Panc1 (cell line): ENCODE measurements at regions not wholly inside any gene's neighbourhood (a gene's known extent, or its start where the extent isn't known, plus 50 kb on each side); places are given as distances from the start of the nearest gene placed in this dataset.

Source experiments
- ATAC-seq: fragments of 200-7000 bp; cut with Tn5 transposase; 2 replicates; pipeline ENCODE4 v1.9.1; 2020; ENCODE audit warnings: mild to moderate bottlenecking, moderate library complexity
- BruUV-seq: library from RNA; stranded (reverse); fragments of 400-500 nt; replicated peaks from 2 replicates; lab custom pipeline; 2021; lab: Mats Ljungman, UMichigan
- CTCF ChIA-PET: fragments of 300-600 bp; sonication (Branson Sonifier 250); formaldehyde crosslinking; loops from one replicate; lab custom pipeline; 2022; ENCODE audit warnings: antibody characterized with exemption; lab: Charles Lee
- POLR2A ChIA-PET: fragments of 300-600 bp; sonication (Branson Sonifier 250); formaldehyde crosslinking; loops from one replicate; lab custom pipeline; 2022; ENCODE audit warnings: antibody characterized with exemption; lab: Charles Lee
- DNase-seq: peaks from one replicate; pipeline ENCODE4 v3.0.0-alpha.2; 2010; ENCODE audit warnings: low read depth, low spot score
- H3K27ac ChIP-seq: 2 replicates; pipeline ENCODE4 v1.5.1; 2011; ENCODE audit warnings: mild to moderate bottlenecking, low read length, inconsistent platforms
- H3K27me3 ChIP-seq: fragments of 200-500 bp; sonication (Bioruptor generic); 2 replicates; pipeline ENCODE4 v1.6.0; 2014; ENCODE audit warnings: low read length, inconsistent platforms; ENCODE audit not compliant: control insufficient read depth, insufficient read depth
- H3K36me3 ChIP-seq: fragments of 200-500 bp; sonication (Bioruptor generic); 2 replicates; pipeline ENCODE4 v1.5.1; 2014; ENCODE audit warnings: inconsistent platforms, mild to moderate bottlenecking, low read length, moderate library complexity; ENCODE audit not compliant: control insufficient read depth, insufficient read depth
- H3K4me1 ChIP-seq: 2 replicates; pipeline ENCODE4 v1.5.1; 2011; ENCODE audit warnings: inconsistent platforms, mild to moderate bottlenecking, low read length, moderate library complexity; ENCODE audit not compliant: control insufficient read depth, insufficient read depth
- H3K4me3 ChIP-seq, 2 experiments: 2 replicates each; pipeline ENCODE4 v1.5.1; 2011 to 2012; ENCODE audit warnings: low read depth in 2 of 2, low read length in 2 of 2, mild to moderate bottlenecking in 2 of 2, inconsistent platforms in 1 of 2, moderate library complexity in 1 of 2
- H3K9me3 ChIP-seq: fragments of 200-500 bp; sonication (Bioruptor generic); 2 replicates; pipeline ENCODE4 v1.5.1; 2014; ENCODE audit warnings: low read depth, mild to moderate bottlenecking, inconsistent platforms, low read length, moderate library complexity; ENCODE audit not compliant: control insufficient read depth, insufficient read depth
- POLR2AphosphoS5 ChIP-seq: IDR thresholded peaks from 2 replicates; pipeline ENCODE4 v1.6.1; 2012; ENCODE audit warnings: mild to moderate bottlenecking, low read depth, low read length, moderate library complexity
- SIN3A ChIP-seq: IDR thresholded peaks from 2 replicates; pipeline ENCODE4 v1.6.1; 2012; ENCODE audit warnings: low read depth, mild to moderate bottlenecking, low read length, moderate library complexity, borderline replicate concordance; ENCODE audit not compliant: insufficient read depth
- TCF7L2 ChIP-seq: IDR thresholded peaks from 2 replicates; pipeline ENCODE4 v1.6.1; 2011; ENCODE audit warnings: mild to moderate bottlenecking, low read depth, low read length, inconsistent platforms
- in situ Hi-C: cut with HindIII; loops from 2 replicates; pipeline ENCODE4 v1.10.0; 2016; ENCODE audit warnings: low sequenced_read_pairs, low pct_unique_long_range_greater_than_20kb
- intact Hi-C: fragments of 100-400 bp; cut with micrococcal nuclease; formaldehyde crosslinking; loops from one replicate; pipeline ENCODE4 v1.10.0; 2022; ENCODE audit not compliant: unreplicated experiment
- TF ChIP-seq, protein P1 (sequence below): fragments of 450-650 bp; IDR thresholded peaks from 2 replicates; pipeline ENCODE4 v1.5.1; 2017; ENCODE audit warnings: mild to moderate bottlenecking
- TF ChIP-seq, protein P2 (sequence below), 2 experiments: IDR thresholded peaks; 2 replicates each; pipeline ENCODE4 v1.6.1; 2011 to 2012; ENCODE audit warnings: low read depth in 2 of 2, control low read depth in 1 of 2, low read length in 1 of 2, mild to moderate bottlenecking in 1 of 2, moderate library complexity in 1 of 2; ENCODE audit not compliant: insufficient read depth in 1 of 2

DNA sequence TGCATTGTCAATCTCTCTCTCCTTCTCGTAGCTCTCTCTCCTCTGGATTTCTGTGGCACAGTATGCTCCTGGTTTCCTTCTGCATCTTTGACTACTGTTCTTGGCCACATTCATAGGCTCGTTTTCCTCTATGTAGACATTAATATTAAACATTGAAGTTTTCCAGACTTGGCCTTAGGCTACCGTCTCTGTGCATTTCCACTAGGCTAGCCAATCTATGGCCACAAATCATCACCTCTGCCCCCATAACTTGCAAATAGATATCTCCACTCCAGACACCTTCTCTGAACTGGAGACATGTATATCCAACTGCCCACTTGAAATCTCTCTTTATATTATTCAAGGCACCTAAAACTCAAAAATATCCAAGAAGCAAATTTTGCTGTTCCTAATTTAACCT lies 768.5 kb downstream of the TSN start:
- Histone ChIP-seq H3K27ac (no peak overlapping the region), H3K9me3 (no peaks in the 10 kb centered on the region), H3K27me3 (no peaks in the 10 kb centered on the region), H3K4me1 (no peaks in the 10 kb centered on the region), H3K4me3 (no peak overlapping the region), H3K36me3 (no peaks in the 10 kb centered on the region)
- in situ Hi-C loops = no loop called here
- POLR2A ChIA-PET = no interaction called here
- CTCF ChIA-PET = no interaction called here
- ATAC-seq (no peak), DNase-seq (no peak)
- intact Hi-C loops = no loop called here
- TF ChIP-seq TCF7L2 = no peak
- BruUV-seq = no TSS peak

DNA sequence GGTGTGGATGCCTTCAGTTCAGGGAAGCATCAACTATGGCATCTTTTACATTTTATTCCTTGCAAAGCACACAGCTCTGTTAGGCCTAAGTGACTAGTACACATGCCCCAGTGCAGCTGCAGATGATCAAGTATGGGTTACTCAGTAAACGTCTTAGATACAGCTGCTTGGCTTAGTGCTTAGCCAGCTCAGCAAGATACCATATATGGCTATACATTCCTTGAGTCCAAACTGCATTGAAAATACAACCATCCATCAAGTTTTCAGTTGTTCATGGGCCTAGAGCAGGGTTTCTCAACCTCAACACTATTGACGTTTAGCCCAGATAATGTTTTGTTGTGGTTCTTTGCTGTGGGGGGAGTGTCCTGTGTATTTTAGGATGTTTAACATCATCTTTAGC lies 769.9 kb downstream of the TSN start:
- Histone ChIP-seq H3K4me1 (no peaks in the 10 kb centered on the region), H3K9me3 (no peaks in the 10 kb centered on the region), H3K4me3 (no peak overlapping the region), H3K27me3 (no peaks in the 10 kb centered on the region), H3K36me3 (no peaks in the 10 kb centered on the region), H3K27ac (no peak overlapping the region)
- BruUV-seq = no TSS peak
- intact Hi-C loops = no loop called here
- ChIA-PET CTCF (no interaction called here), POLR2A (no interaction called here)
- TF ChIP-seq TCF7L2 = no peak
- TF ChIP-seq, protein P1, sequence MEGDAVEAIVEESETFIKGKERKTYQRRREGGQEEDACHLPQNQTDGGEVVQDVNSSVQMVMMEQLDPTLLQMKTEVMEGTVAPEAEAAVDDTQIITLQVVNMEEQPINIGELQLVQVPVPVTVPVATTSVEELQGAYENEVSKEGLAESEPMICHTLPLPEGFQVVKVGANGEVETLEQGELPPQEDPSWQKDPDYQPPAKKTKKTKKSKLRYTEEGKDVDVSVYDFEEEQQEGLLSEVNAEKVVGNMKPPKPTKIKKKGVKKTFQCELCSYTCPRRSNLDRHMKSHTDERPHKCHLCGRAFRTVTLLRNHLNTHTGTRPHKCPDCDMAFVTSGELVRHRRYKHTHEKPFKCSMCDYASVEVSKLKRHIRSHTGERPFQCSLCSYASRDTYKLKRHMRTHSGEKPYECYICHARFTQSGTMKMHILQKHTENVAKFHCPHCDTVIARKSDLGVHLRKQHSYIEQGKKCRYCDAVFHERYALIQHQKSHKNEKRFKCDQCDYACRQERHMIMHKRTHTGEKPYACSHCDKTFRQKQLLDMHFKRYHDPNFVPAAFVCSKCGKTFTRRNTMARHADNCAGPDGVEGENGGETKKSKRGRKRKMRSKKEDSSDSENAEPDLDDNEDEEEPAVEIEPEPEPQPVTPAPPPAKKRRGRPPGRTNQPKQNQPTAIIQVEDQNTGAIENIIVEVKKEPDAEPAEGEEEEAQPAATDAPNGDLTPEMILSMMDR = no peak
- TF ChIP-seq SIN3A = no peak
- TF ChIP-seq, protein P2, sequence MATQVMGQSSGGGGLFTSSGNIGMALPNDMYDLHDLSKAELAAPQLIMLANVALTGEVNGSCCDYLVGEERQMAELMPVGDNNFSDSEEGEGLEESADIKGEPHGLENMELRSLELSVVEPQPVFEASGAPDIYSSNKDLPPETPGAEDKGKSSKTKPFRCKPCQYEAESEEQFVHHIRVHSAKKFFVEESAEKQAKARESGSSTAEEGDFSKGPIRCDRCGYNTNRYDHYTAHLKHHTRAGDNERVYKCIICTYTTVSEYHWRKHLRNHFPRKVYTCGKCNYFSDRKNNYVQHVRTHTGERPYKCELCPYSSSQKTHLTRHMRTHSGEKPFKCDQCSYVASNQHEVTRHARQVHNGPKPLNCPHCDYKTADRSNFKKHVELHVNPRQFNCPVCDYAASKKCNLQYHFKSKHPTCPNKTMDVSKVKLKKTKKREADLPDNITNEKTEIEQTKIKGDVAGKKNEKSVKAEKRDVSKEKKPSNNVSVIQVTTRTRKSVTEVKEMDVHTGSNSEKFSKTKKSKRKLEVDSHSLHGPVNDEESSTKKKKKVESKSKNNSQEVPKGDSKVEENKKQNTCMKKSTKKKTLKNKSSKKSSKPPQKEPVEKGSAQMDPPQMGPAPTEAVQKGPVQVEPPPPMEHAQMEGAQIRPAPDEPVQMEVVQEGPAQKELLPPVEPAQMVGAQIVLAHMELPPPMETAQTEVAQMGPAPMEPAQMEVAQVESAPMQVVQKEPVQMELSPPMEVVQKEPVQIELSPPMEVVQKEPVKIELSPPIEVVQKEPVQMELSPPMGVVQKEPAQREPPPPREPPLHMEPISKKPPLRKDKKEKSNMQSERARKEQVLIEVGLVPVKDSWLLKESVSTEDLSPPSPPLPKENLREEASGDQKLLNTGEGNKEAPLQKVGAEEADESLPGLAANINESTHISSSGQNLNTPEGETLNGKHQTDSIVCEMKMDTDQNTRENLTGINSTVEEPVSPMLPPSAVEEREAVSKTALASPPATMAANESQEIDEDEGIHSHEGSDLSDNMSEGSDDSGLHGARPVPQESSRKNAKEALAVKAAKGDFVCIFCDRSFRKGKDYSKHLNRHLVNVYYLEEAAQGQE (IDR thresholded peaks at IDR 0.05; ENCODE audit: insufficient read depth in 1 of 2, low read depth in 2 of 2, low read length in 1 of 2) = no peak
- no peak for TF ChIP-seq POLR2AphosphoS5
- ATAC-seq (no peak), DNase-seq (no peak)
- in situ Hi-C loops = no loop called here

DNA sequence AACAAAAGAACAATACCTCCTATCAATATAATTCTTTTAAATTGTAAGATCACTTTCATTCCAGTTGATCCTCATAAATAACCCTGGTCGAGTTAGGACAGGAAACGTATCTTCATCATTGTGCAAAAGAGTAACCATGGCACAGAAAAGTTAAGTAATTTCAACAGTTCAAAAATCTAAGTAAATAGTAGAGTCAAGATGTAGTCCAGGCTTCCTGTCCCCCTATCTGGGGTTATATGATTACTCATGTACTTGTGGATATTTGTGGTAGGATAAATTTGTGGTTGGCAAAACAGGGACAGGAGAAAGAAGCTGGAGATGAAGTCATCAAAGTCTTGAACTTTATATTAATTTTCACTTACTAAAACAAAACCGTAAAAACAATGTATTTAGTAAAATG lies 772.6 kb downstream of the TSN start:
- no peaks in the 10 kb centered on the region for H3K9me3 ChIP-seq
- no TSS peak for BruUV-seq
- no peak for DNase-seq
- ChIA-PET POLR2A (no interaction called here), CTCF (no interaction called here)
- no peaks in the 10 kb centered on the region for H3K27me3 ChIP-seq
- no peak for ATAC-seq
- H3K36me3 ChIP-seq = no peaks in the 10 kb centered on the region
- no peak overlapping the region for H3K4me3 ChIP-seq
- H3K4me1 ChIP-seq = no peaks in the 10 kb centered on the region
- TF ChIP-seq SIN3A = no peak
- TF ChIP-seq TCF7L2 = no peak
- no peak for TF ChIP-seq POLR2AphosphoS5
- TF ChIP-seq, protein P1 = no peak
- TF ChIP-seq, protein P2 (IDR thresholded peaks at IDR 0.05; ENCODE audit: insufficient read depth in 1 of 2, low read depth in 2 of 2, low read length in 1 of 2) = no peak
- H3K27ac ChIP-seq = no peak overlapping the region
- in situ Hi-C loops = no loop called here
- intact Hi-C loops = no loop called here
